SK-N-SH (cell line): ENCODE measurements at regions not wholly inside any gene's neighbourhood (a gene's known extent, or its start where the extent isn't known, plus 50 kb on each side); places are given as distances from the start of the nearest gene placed in this dataset.
"Not testable (repeated sequence)": the region's sequence is repeated elsewhere in the genome, so short reads cannot be mapped to it uniquely, and the experiment has no call there.

Source experiments
- FOSL2 ChIP-seq: IDR thresholded peaks from 2 replicates; pipeline ENCODE4 v1.4.0; 2012; ENCODE audit warnings: low read depth, mild to moderate bottlenecking, moderate library complexity, borderline replicate concordance
- FOXM1 ChIP-seq: IDR thresholded peaks from 2 replicates; pipeline ENCODE4 v1.4.0; 2012; ENCODE audit warnings: low read depth, mild to moderate bottlenecking
- JUND ChIP-seq: IDR thresholded peaks from 2 replicates; pipeline ENCODE4 v1.4.0; 2012
- NFIC ChIP-seq: IDR thresholded peaks from 2 replicates; pipeline ENCODE4 v1.4.0; 2012; ENCODE audit warnings: borderline replicate concordance
- NRF1 ChIP-seq: IDR thresholded peaks from 2 replicates; pipeline ENCODE4 v1.6.1; 2012; ENCODE audit warnings: low read depth, mild to moderate bottlenecking, low read length
- POLR2AphosphoS5 ChIP-seq: IDR thresholded peaks from 2 replicates; pipeline ENCODE4 v1.6.1; 2012; ENCODE audit warnings: low read depth, low read length
- RCOR1 ChIP-seq: fragments of 150-350 bp; IDR thresholded peaks from 2 replicates; pipeline ENCODE4 v1.6.1; 2017; ENCODE audit warnings: antibody characterized with exemption, low read length
- RFX5 ChIP-seq: IDR thresholded peaks from 2 replicates; pipeline ENCODE4 v1.6.1; 2012; ENCODE audit warnings: mild to moderate bottlenecking, improper control_type of control experiment, low read length
- SMC3 ChIP-seq: IDR thresholded peaks from 2 replicates; pipeline ENCODE4 v1.6.1; 2012; ENCODE audit warnings: low read depth, low read length, improper control_type of control experiment
- YY1 ChIP-seq: IDR thresholded peaks from 2 replicates; pipeline ENCODE4 v1.4.0; 2012; ENCODE audit warnings: low read depth, mild to moderate bottlenecking
- TF ChIP-seq, protein P1 (sequence below): fragments of 200-600 bp; sonication (generic); IDR thresholded peaks from 2 replicates; pipeline ENCODE4 v1.6.1; 2017; ENCODE audit warnings: antibody characterized with exemption, mild to moderate bottlenecking, moderate library complexity
- TF ChIP-seq, protein P2 (sequence below): IDR thresholded peaks from 2 replicates; pipeline ENCODE4 v1.6.1; 2012; ENCODE audit warnings: mild to moderate bottlenecking, low read depth, low read length, moderate library complexity

DNA sequence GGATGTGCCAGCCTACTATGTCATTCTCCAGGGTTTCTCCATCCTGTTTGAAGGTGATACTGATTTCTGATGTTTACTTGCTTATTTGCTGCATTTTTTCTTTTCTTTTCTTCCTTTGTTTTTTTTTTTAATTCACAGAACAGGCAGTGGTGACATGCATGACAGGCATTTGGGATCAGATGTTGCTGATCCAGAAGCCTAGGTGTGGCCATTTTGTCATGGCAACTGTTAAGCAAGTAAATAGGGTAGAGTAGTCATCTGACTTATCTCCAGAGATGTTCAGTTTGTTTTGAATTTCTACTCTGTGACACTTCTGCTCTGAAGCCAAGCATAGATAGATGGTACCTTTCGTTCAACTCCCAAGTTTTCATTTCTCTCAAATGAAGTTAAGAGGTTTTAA is 85.4 kb upstream of the IKBKE start:
- not testable (repeated sequence) for TF ChIP-seq SMC3, NFIC, RFX5, YY1, NRF1, FOSL2, FOXM1, POLR2AphosphoS5, JUND, RCOR1
- TF ChIP-seq, protein P1, sequence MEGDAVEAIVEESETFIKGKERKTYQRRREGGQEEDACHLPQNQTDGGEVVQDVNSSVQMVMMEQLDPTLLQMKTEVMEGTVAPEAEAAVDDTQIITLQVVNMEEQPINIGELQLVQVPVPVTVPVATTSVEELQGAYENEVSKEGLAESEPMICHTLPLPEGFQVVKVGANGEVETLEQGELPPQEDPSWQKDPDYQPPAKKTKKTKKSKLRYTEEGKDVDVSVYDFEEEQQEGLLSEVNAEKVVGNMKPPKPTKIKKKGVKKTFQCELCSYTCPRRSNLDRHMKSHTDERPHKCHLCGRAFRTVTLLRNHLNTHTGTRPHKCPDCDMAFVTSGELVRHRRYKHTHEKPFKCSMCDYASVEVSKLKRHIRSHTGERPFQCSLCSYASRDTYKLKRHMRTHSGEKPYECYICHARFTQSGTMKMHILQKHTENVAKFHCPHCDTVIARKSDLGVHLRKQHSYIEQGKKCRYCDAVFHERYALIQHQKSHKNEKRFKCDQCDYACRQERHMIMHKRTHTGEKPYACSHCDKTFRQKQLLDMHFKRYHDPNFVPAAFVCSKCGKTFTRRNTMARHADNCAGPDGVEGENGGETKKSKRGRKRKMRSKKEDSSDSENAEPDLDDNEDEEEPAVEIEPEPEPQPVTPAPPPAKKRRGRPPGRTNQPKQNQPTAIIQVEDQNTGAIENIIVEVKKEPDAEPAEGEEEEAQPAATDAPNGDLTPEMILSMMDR: not testable (repeated sequence)
- TF ChIP-seq, protein P2, sequence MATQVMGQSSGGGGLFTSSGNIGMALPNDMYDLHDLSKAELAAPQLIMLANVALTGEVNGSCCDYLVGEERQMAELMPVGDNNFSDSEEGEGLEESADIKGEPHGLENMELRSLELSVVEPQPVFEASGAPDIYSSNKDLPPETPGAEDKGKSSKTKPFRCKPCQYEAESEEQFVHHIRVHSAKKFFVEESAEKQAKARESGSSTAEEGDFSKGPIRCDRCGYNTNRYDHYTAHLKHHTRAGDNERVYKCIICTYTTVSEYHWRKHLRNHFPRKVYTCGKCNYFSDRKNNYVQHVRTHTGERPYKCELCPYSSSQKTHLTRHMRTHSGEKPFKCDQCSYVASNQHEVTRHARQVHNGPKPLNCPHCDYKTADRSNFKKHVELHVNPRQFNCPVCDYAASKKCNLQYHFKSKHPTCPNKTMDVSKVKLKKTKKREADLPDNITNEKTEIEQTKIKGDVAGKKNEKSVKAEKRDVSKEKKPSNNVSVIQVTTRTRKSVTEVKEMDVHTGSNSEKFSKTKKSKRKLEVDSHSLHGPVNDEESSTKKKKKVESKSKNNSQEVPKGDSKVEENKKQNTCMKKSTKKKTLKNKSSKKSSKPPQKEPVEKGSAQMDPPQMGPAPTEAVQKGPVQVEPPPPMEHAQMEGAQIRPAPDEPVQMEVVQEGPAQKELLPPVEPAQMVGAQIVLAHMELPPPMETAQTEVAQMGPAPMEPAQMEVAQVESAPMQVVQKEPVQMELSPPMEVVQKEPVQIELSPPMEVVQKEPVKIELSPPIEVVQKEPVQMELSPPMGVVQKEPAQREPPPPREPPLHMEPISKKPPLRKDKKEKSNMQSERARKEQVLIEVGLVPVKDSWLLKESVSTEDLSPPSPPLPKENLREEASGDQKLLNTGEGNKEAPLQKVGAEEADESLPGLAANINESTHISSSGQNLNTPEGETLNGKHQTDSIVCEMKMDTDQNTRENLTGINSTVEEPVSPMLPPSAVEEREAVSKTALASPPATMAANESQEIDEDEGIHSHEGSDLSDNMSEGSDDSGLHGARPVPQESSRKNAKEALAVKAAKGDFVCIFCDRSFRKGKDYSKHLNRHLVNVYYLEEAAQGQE: not testable (repeated sequence)
